ENCODE measurements at regions not wholly inside any gene's neighbourhood (a gene's known extent, or its start where the extent isn't known, plus 50 kb on each side); places are given as distances from the start of the nearest gene placed in this dataset.
"Not testable (repeated sequence)": the region's sequence is repeated elsewhere in the genome, so short reads cannot be mapped to it uniquely, and the experiment has no call there.

- no peak for DNase-seq (ENCODE audit: low read depth)
Measured at GRCh38 chr17:63019138-63019873, 53.3 kb downstream of the TANC2 start.

- no peak for DNase-seq (ENCODE audit: low read depth)
Measured at GRCh38 chr17:63022567-63022966, 56.5 kb downstream of the TANC2 start.

GRCh38 chr17:63023049-63023448 lies 57.0 kb downstream of the TANC2 start:
- DNase-seq (ENCODE audit: low read depth), result no peak

- DNase-seq (ENCODE audit: low read depth), result no peak
Measured at GRCh38 chr17:63024201-63024600, 58.2 kb downstream of the TANC2 start.

GRCh38 chr17:63024716-63025115 lies 58.7 kb downstream of the TANC2 start:
- DNase-seq (ENCODE audit: low read depth), result no peak

- not testable (repeated sequence) for DNase-seq (ENCODE audit: low read depth)
Measured at GRCh38 chr17:63025637-63026036, 59.6 kb downstream of the TANC2 start.

- DNase-seq (ENCODE audit: low read depth), result no peak
Measured at GRCh38 chr17:63029541-63029940, 63.5 kb downstream of the TANC2 start.

- DNase-seq (ENCODE audit: low read depth), result no peak
Measured at GRCh38 chr17:63032142-63032541, 66.1 kb downstream of the TANC2 start.

- DNase-seq (ENCODE audit: low read depth), result no peak
Measured at GRCh38 chr17:63033142-63033541, 67.1 kb downstream of the TANC2 start.

- peak; percentile 39 for DNase-seq (ENCODE audit: low read depth)
Measured at GRCh38 chr17:63035271-63035670, 69.2 kb downstream of the TANC2 start.

- DNase-seq (ENCODE audit: low read depth), result no peak
Measured at GRCh38 chr17:63035695-63036094, 69.7 kb downstream of the TANC2 start.

- DNase-seq (ENCODE audit: low read depth), result no peak
Measured at GRCh38 chr17:63039342-63039741, 73.3 kb downstream of the TANC2 start.

- DNase-seq (ENCODE audit: low read depth), result no peak
Measured at GRCh38 chr17:63039899-63040602, 74.0 kb downstream of the TANC2 start.

- no peak for DNase-seq (ENCODE audit: low read depth)
Measured at GRCh38 chr17:63040816-63041215, 74.8 kb downstream of the TANC2 start.

GRCh38 chr17:63041251-63041650 lies 75.2 kb downstream of the TANC2 start:
- DNase-seq (ENCODE audit: low read depth), result no peak

GRCh38 chr17:63041722-63042121 lies 75.7 kb downstream of the TANC2 start:
- no peak for DNase-seq (ENCODE audit: low read depth)

- no peak for DNase-seq (ENCODE audit: low read depth)
Measured at GRCh38 chr17:63042256-63042812, 76.3 kb downstream of the TANC2 start.

- DNase-seq (ENCODE audit: low read depth), result not testable (repeated sequence)
Measured at GRCh38 chr17:63057560-63057959, 91.5 kb downstream of the TANC2 start.

- DNase-seq (ENCODE audit: low read depth), result no peak
Measured at GRCh38 chr17:63066158-63066813, 100.3 kb downstream of the TANC2 start.

- no peak for DNase-seq (ENCODE audit: low read depth)
Measured at GRCh38 chr17:63069245-63069644, 103.2 kb downstream of the TANC2 start.

- no peak for DNase-seq (ENCODE audit: low read depth)
Measured at GRCh38 chr17:63070031-63070430, 104.0 kb downstream of the TANC2 start.

GRCh38 chr17:63071797-63072196 lies 105.8 kb downstream of the TANC2 start:
- no peak for DNase-seq (ENCODE audit: low read depth)

GRCh38 chr17:63075969-63076368 lies 109.9 kb downstream of the TANC2 start:
- no peak for DNase-seq (ENCODE audit: low read depth)
